SU-DHL-6 (cell line): ENCODE measurements at regions not wholly inside any gene's neighbourhood (a gene's known extent, or its start where the extent isn't known, plus 50 kb on each side); places are given as distances from the start of the nearest gene placed in this dataset.

Experiments used
- H2AFZ ChIP-seq: fragments of 200-600 bp; sonication (generic); 2 replicates; pipeline ENCODE4 v1.6.1; 2014; ENCODE audit warnings: low read depth, mild to moderate bottlenecking, moderate library complexity, mixed read lengths, antibody characterized with exemption, low read length; ENCODE audit not compliant: severe bottlenecking
- H3F3A ChIP-seq: fragments of 200-600 bp; shearing (Covaris generic); 2 replicates; pipeline ENCODE4 v1.6.0; 2016; ENCODE audit warnings: antibody characterized with exemption, mild to moderate bottlenecking; ENCODE audit not compliant: insufficient read depth
- H3K27ac ChIP-seq: fragments of 200-600 bp; sonication (generic); 2 replicates; pipeline ENCODE4 v1.5.1; 2016; ENCODE audit warnings: low read depth, mild to moderate bottlenecking, low read length, moderate library complexity, mixed read lengths
- H3K27me3 ChIP-seq: fragments of 200-600 bp; sonication (generic), shearing (Covaris generic); 2 replicates; pipeline ENCODE4 v1.6.0; 2014; ENCODE audit warnings: mild to moderate bottlenecking, low read length
- H3K36me3 ChIP-seq: fragments of 200-600 bp; sonication (generic); 2 replicates; pipeline ENCODE4 v1.6.1; 2014; ENCODE audit warnings: mild to moderate bottlenecking, low read length, mixed read lengths
- H3K4me2 ChIP-seq: fragments of 300-600, 200-600 bp; shearing (Covaris generic), sonication (generic); 2 replicates; pipeline ENCODE4 v1.6.0; 2014; ENCODE audit warnings: low read length, low read depth, mild to moderate bottlenecking; ENCODE audit not compliant: poor library complexity, severe bottlenecking
- H3K4me3 ChIP-seq: fragments of 200-600 bp; sonication (generic); 2 replicates; pipeline ENCODE4 v1.5.1; 2014; ENCODE audit warnings: antibody characterized with exemption, low read length, mild to moderate bottlenecking, mixed read lengths; ENCODE audit not compliant: insufficient read depth, poor library complexity, severe bottlenecking
- H3K79me2 ChIP-seq: fragments of 200-600 bp; sonication (generic); 2 replicates; pipeline ENCODE4 v1.6.1; 2014; ENCODE audit warnings: mild to moderate bottlenecking, low read length, moderate library complexity; ENCODE audit not compliant: insufficient read depth
- H3K9ac ChIP-seq: fragments of 200-600 bp; sonication (generic); 2 replicates; pipeline ENCODE4 v1.7.0; 2014; ENCODE audit warnings: mild to moderate bottlenecking, low read length
- H3K9me2 ChIP-seq: fragments of 200-600 bp; sonication (generic); replicated peaks from 2 replicates; pipeline ENCODE4 v1.6.1; 2014; ENCODE audit warnings: low read length; ENCODE audit not compliant: insufficient read depth
- H3K9me3 ChIP-seq: fragments of 200-600 bp; sonication (generic); 2 replicates; pipeline ENCODE4 v1.6.1; 2014; ENCODE audit warnings: low read length, mixed read lengths; ENCODE audit not compliant: insufficient read depth
- H4K20me1 ChIP-seq: fragments of 200-600 bp; sonication (generic); 2 replicates; pipeline ENCODE4 v1.6.1; 2014; ENCODE audit warnings: low read depth, mild to moderate bottlenecking, antibody characterized with exemption, low read length, moderate library complexity, mixed read lengths
- CTCF ChIP-seq: fragments of 200-600 bp; sonication (generic); IDR thresholded peaks from one replicate; pipeline ENCODE4 v1.5.1; 2017; ENCODE audit warnings: antibody characterized with exemption, mild to moderate bottlenecking, low read length, moderate library complexity; ENCODE audit not compliant: insufficient read depth, poor library complexity, severe bottlenecking
- EZH2phosphoT487 ChIP-seq: fragments of 200-600 bp; sonication (generic), shearing (Covaris generic); conservative IDR thresholded peaks from 2 replicates; pipeline ENCODE4 v1.6.1; 2018; ENCODE audit warnings: mild to moderate bottlenecking, antibody characterized with exemption, low read length, moderate library complexity, mixed read lengths

GRCh38 chr20:52847029-52847660, 125.0 kb upstream of the TSHZ2 start:
- Histone ChIP-seq H3K27me3 (no peaks in the 10 kb centered on the region), H3K27ac (no peak overlapping the region), H3K4me2 (no peak overlapping the region), H3K9me3 (no peaks in the 10 kb centered on the region), H4K20me1 (no peaks in the 10 kb centered on the region), H3K79me2 (no peaks in the 10 kb centered on the region), H3K4me3 (no peak overlapping the region), H3K36me3 (no peaks in the 10 kb centered on the region), H3K9me2 (no peaks in the 10 kb centered on the region), H3K9ac (no peak overlapping the region), H3F3A (no peaks in the 10 kb centered on the region), H2AFZ (no peak overlapping the region)
- TF ChIP-seq EZH2phosphoT487 (no peak), CTCF (no peak)

GRCh38 chr20:52845044-52845443, 127.1 kb upstream of the TSHZ2 start:
- H3F3A ChIP-seq: no peaks in the 10 kb centered on the region
- H3K9me3 ChIP-seq: no peaks in the 10 kb centered on the region
- TF ChIP-seq EZH2phosphoT487 (no peak), CTCF (no peak)
- H2AFZ ChIP-seq: no peak overlapping the region
- no peaks in the 10 kb centered on the region for H3K9me2 ChIP-seq
- H3K79me2 ChIP-seq: no peaks in the 10 kb centered on the region
- no peak overlapping the region for H3K27ac ChIP-seq
- no peak overlapping the region for H3K9ac ChIP-seq
- no peak overlapping the region for H3K4me2 ChIP-seq
- H3K27me3 ChIP-seq: no peaks in the 10 kb centered on the region
- H3K36me3 ChIP-seq: no peaks in the 10 kb centered on the region
- H4K20me1 ChIP-seq: no peaks in the 10 kb centered on the region
- no peak overlapping the region for H3K4me3 ChIP-seq

DNA sequence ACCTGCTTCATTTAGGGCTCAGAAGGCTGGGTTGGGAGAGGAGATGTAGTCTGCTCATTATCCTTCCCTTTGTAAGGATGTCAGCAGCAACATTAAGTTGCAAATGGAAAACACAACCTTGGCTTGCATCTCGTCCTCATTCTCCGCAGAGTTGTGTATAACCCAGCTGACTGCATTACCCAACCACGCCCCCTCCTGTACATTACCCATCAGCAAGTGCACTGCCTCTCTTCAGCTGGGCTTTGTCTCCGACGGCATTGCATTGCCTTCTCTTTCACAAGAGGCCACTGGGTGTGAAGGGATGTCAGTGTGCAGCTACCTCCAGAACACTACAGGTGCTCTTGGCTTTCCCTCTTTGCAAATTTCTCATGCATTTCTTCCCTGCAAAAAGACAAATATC, 128.7 kb upstream of the TSHZ2 start:
- Histone ChIP-seq H3K79me2 (no peaks in the 10 kb centered on the region), H3K9me3 (no peaks in the 10 kb centered on the region), H3K4me3 (no peak overlapping the region), H3K27me3 (no peaks in the 10 kb centered on the region), H3K9me2 (no peaks in the 10 kb centered on the region), H4K20me1 (no peaks in the 10 kb centered on the region), H3K4me2 (no peak overlapping the region), H2AFZ (no peak overlapping the region), H3F3A (no peaks in the 10 kb centered on the region), H3K27ac (no peak overlapping the region), H3K36me3 (no peaks in the 10 kb centered on the region), H3K9ac (no peak overlapping the region)
- no peak for TF ChIP-seq EZH2phosphoT487
- TF ChIP-seq CTCF: no peak
